HCT116 (cell line): ENCODE measurements at regions not wholly inside any gene's neighbourhood (a gene's known extent, or its start where the extent isn't known, plus 50 kb on each side); places are given as distances from the start of the nearest gene placed in this dataset.

ENCODE experiments used
- ATAC-seq: fragments of 200-7000 bp; cut with Tn5 transposase; 2 replicates; pipeline ENCODE4 v1.9.1; 2020; ENCODE audit warnings: mild to moderate bottlenecking, moderate library complexity
- BruUV-seq: library from RNA; stranded (reverse); fragments of 400-500 nt; replicated peaks from 2 replicates; lab custom pipeline; 2021; lab: Mats Ljungman, UMichigan
- CTCF ChIA-PET: fragments of 300-600 bp; sonication (Branson Sonifier 250); formaldehyde crosslinking; loops from one replicate; lab custom pipeline; 2021; ENCODE audit warnings: antibody characterized with exemption; lab: Charles Lee
- POLR2A ChIA-PET: fragments of 300-600, 350-600 bp; sonication (Branson Sonifier 250); formaldehyde crosslinking; loops from one replicate; lab custom pipeline; 2021; ENCODE audit warnings: antibody characterized with exemption; lab: Charles Lee
- RAD21 ChIA-PET, 2 experiments: fragments of 300-600 bp; sonication (Branson Sonifier 250); formaldehyde crosslinking; loops; one replicate each; lab custom pipeline; 2023; ENCODE audit warnings: low total read pairs in 2 of 2; ENCODE audit not compliant: uncharacterized antibody in 2 of 2, unreplicated experiment in 2 of 2, low non-redundant PET in 1 of 2; lab: Charles Lee
- DNase-seq: peaks from one replicate; pipeline ENCODE4 v3.0.0-alpha.2; 2010; ENCODE audit warnings: low read depth, low spot score
- H2AFZ ChIP-seq: fragments of 200-600 bp; shearing (Covaris generic), sonication (generic); 2 replicates; pipeline ENCODE4 v1.6.1; 2017; ENCODE audit warnings: low read depth, mixed run types, mixed read lengths, antibody characterized with exemption, low read length; ENCODE audit not compliant: poor library complexity, severe bottlenecking
- H3K27ac ChIP-seq: 2 replicates; pipeline ENCODE4 v1.5.1; 2012; ENCODE audit warnings: low read depth, low read length
- H3K27me3 ChIP-seq: fragments of 200-600 bp; sonication (generic); 2 replicates; pipeline ENCODE4 v1.6.1; 2016; ENCODE audit warnings: mixed run types, low read length, mixed read lengths; ENCODE audit not compliant: insufficient read depth
- H3K36me3 ChIP-seq, 2 experiments: fragments of 200-500 bp in 1 of 2; fragments of 200-600 bp in 1 of 2; sonication (Bioruptor generic) in 1 of 2; sonication (generic) in 1 of 2; 2 replicates each; pipeline versions ENCODE4 v1.5.1 to v1.6.1; 2014 to 2016; ENCODE audit warnings: low read length in 2 of 2, inconsistent platforms in 1 of 2, mixed read lengths in 1 of 2, mixed run types in 1 of 2; ENCODE audit not compliant: insufficient read depth in 2 of 2, control insufficient read depth in 1 of 2
- H3K4me1 ChIP-seq, 2 experiments: fragments of 200-600 bp in 1 of 2; sonication (generic) in 1 of 2; 2 replicates each; pipeline versions ENCODE4 v1.5.1 to v1.6.1; 2012 to 2017; ENCODE audit warnings: low read length in 2 of 2, inconsistent platforms in 1 of 2, mild to moderate bottlenecking in 1 of 2, mixed read lengths in 1 of 2, mixed run types in 1 of 2, moderate library complexity in 1 of 2; ENCODE audit not compliant: insufficient read depth in 2 of 2, control insufficient read depth in 1 of 2
- H3K4me2 ChIP-seq: fragments of 200-600 bp; sonication (generic); 2 replicates; pipeline ENCODE4 v1.6.1; 2017; ENCODE audit warnings: mixed run types, low read length, mixed read lengths
- H3K4me3 ChIP-seq, 2 experiments: fragments of 200-600 bp in 1 of 2; sonication (generic) in 1 of 2; replicated peaks in 1 of 2; 2 replicates each; pipeline ENCODE4 v1.5.1; 2011 to 2016; ENCODE audit warnings: low read length in 2 of 2, control low read depth in 1 of 2, low read depth in 1 of 2, mild to moderate bottlenecking in 1 of 2, mixed read lengths in 1 of 2, mixed run types in 1 of 2
- H3K79me2 ChIP-seq: fragments of 200-600 bp; sonication (generic); 2 replicates; pipeline ENCODE4 v1.6.1; 2017; ENCODE audit warnings: mild to moderate bottlenecking, mixed run types, low read length, moderate library complexity, mixed read lengths; ENCODE audit not compliant: insufficient read depth
- H3K9ac ChIP-seq: fragments of 200-600 bp; sonication (generic); 2 replicates; pipeline ENCODE4 v1.6.1; 2016; ENCODE audit warnings: low read length, mixed read lengths
- H3K9me2 ChIP-seq: fragments of 200-600 bp; sonication (generic), shearing (Covaris generic); 2 replicates; pipeline ENCODE4 v1.6.1; 2017; ENCODE audit warnings: mixed run types, mild to moderate bottlenecking, moderate library complexity; ENCODE audit not compliant: insufficient read depth
- H3K9me3 ChIP-seq, 2 experiments: fragments of 200-500 bp in 1 of 2; fragments of 200-600 bp in 1 of 2; sonication (Bioruptor generic) in 1 of 2; sonication (generic) in 1 of 2; 2 replicates each; pipeline ENCODE4 v1.6.1; 2014 to 2017; ENCODE audit warnings: low read length in 2 of 2, mixed read lengths in 2 of 2, inconsistent platforms in 1 of 2, low read depth in 1 of 2, mild to moderate bottlenecking in 1 of 2, mixed run types in 1 of 2, moderate library complexity in 1 of 2; ENCODE audit not compliant: control insufficient read depth in 1 of 2, insufficient read depth in 1 of 2
- H4K20me1 ChIP-seq: fragments of 200-600 bp; sonication (generic), shearing (Covaris generic); 2 replicates; pipeline ENCODE4 v1.6.1; 2017; ENCODE audit warnings: mixed run types, mild to moderate bottlenecking, moderate library complexity; ENCODE audit not compliant: insufficient read depth
- ELF1 ChIP-seq: IDR thresholded peaks from 2 replicates; pipeline ENCODE4 v1.6.1; 2012; ENCODE audit warnings: low read depth, borderline replicate concordance
- EZH2phosphoT487 ChIP-seq: fragments of 200-600 bp; IDR thresholded peaks from 2 replicates; pipeline ENCODE4 v1.6.1; 2018; ENCODE audit warnings: antibody characterized with exemption, borderline replicate concordance
- FOSL1 ChIP-seq: IDR thresholded peaks from 2 replicates; pipeline ENCODE4 v1.6.1; 2012; ENCODE audit warnings: low read depth
- JUND ChIP-seq: IDR thresholded peaks from 2 replicates; pipeline ENCODE4 v1.6.1; 2012
- POLR2A ChIP-seq: IDR thresholded peaks from 2 replicates; pipeline ENCODE4 v1.7.0; 2011; ENCODE audit warnings: borderline replicate concordance; ENCODE audit not compliant: insufficient read depth, insufficient read length; ENCODE audit errors: extremely low read depth
- RAD21 ChIP-seq: IDR thresholded peaks from 2 replicates; pipeline ENCODE4 v1.6.1; 2012; ENCODE audit warnings: low read depth, mild to moderate bottlenecking
- SIN3A ChIP-seq: IDR thresholded peaks from 2 replicates; pipeline ENCODE4 v1.6.1; 2012; ENCODE audit warnings: low read depth
- YY1 ChIP-seq: IDR thresholded peaks from 2 replicates; pipeline ENCODE4 v1.6.1; 2011; ENCODE audit warnings: low read length, low read depth, moderate library complexity, mild to moderate bottlenecking; ENCODE audit not compliant: insufficient replicate concordance; ENCODE audit errors: extremely low read depth
- ZFX ChIP-seq: fragments of 450-650 bp; IDR thresholded peaks from 2 replicates; pipeline ENCODE4 v1.6.1; 2017
- ZNF274 ChIP-seq: fragments of 200-500 bp; sonication (Bioruptor generic); IDR thresholded peaks from 2 replicates; pipeline ENCODE4 v1.6.1; 2014; ENCODE audit warnings: mild to moderate bottlenecking, low read depth, low read length, inconsistent platforms
- intact Hi-C: fragments of 100-400 bp; cut with micrococcal nuclease; formaldehyde crosslinking; loops from 2 replicates; pipeline ENCODE4 v1.10.0; 2022
- TF ChIP-seq, protein P1 (sequence below): IDR thresholded peaks from 2 replicates; pipeline ENCODE4 v1.6.1; 2012
- TF ChIP-seq, protein P2 (sequence below), 3 experiments: fragments of 200-600 bp in 1 of 3; sonication (generic) in 1 of 3; IDR thresholded peaks in 2 of 3; conservative IDR thresholded peaks in 1 of 3; 2 replicates each; pipeline ENCODE4 v1.5.1; 2012 to 2017; ENCODE audit warnings: low read depth in 2 of 3, low read length in 2 of 3, antibody characterized with exemption in 1 of 3, borderline replicate concordance in 1 of 3, control low read depth in 1 of 3, mild to moderate bottlenecking in 1 of 3, mixed read lengths in 1 of 3, mixed run types in 1 of 3, moderate library complexity in 1 of 3; ENCODE audit not compliant: insufficient read depth in 1 of 3
- TF ChIP-seq, protein P3 (sequence below): IDR thresholded peaks from 2 replicates; pipeline ENCODE4 v1.6.1; 2011; ENCODE audit warnings: mild to moderate bottlenecking, low read length, moderate library complexity; ENCODE audit not compliant: insufficient replicate concordance; ENCODE audit errors: extremely low read depth

DNA sequence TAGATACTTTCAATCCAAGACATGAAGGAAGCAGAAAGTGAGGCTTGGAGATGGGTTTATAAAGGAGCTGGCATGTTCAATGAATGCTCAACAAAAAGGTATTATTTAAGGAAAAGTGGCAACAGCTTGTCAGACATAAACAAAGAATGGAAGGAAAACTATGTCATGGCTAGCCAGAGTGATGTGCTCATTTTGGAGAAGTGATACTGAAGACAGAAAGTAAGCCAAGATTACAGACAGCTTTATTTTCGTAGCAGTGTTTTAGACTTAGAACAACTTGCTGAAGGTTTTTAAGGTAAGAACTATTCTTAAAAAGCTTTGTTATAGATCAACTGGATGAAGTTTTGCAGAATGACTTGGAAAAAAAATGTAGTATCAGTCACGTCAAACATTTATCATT lies 160.5 kb upstream of the FERD3L start:
- Histone ChIP-seq H2AFZ (no peak overlapping the region), H3K4me1 (no peaks in the 10 kb centered on the region), H3K4me2 (no peak overlapping the region), H3K9me3 (no peaks in the 10 kb centered on the region), H3K36me3 (no peaks in the 10 kb centered on the region), H3K9ac (no peak overlapping the region), H4K20me1 (no peaks in the 10 kb centered on the region), H3K9me2 (no peaks in the 10 kb centered on the region), H3K27me3 (no peaks in the 10 kb centered on the region), H3K79me2 (no peaks in the 10 kb centered on the region), H3K27ac (no peak overlapping the region), H3K4me3 (no peak overlapping the region)
- BruUV-seq: no TSS peak
- ChIA-PET POLR2A (no interaction called here), CTCF (no interaction called here), RAD21 (no interaction called here)
- ATAC-seq (no peak), DNase-seq (no peak)
- intact Hi-C loops: no loop called here
- TF ChIP-seq, protein P1, sequence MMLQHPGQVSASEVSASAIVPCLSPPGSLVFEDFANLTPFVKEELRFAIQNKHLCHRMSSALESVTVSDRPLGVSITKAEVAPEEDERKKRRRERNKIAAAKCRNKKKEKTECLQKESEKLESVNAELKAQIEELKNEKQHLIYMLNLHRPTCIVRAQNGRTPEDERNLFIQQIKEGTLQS: no peak
- no peak for TF ChIP-seq ZFX

DNA sequence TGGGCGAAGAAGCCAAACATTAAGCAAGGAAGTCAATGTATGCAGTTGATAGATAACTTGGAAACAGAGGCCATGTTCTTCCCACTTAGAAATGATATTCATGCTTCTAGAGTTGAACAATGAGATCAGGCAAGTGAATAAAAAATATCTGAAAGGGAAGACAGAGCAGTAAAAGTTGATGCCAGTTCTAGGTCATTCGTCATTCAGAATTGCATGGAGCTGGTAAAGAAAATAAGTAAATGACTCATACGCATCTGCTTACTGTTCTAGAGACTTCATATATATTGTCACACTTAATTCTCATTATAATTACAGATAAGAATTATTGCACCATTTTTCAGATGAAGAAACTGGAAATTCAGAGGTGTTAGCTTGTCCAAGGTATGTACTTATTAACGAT lies 158.9 kb upstream of the FERD3L start:
- DNase-seq (no peak), ATAC-seq (no peak)
- Histone ChIP-seq H3K79me2 (no peaks in the 10 kb centered on the region), H3K9me3 (no peaks in the 10 kb centered on the region), H3K4me3 (no peak overlapping the region), H3K36me3 (no peaks in the 10 kb centered on the region), H3K4me1 (no peaks in the 10 kb centered on the region), H4K20me1 (no peaks in the 10 kb centered on the region), H3K9ac (no peak overlapping the region), H3K27ac (no peak overlapping the region), H3K9me2 (no peaks in the 10 kb centered on the region), H3K27me3 (no peaks in the 10 kb centered on the region), H3K4me2 (no peak overlapping the region), H2AFZ (no peak overlapping the region)
- BruUV-seq: no TSS peak
- ChIA-PET POLR2A (interaction anchor here (1.2 kb wide), 1 partner anchor 10 kb away, joined by 3 read pairs; no protein-coding TSS in a partner anchor), RAD21 (no interaction called here), CTCF (no interaction called here)
- intact Hi-C loops: no loop called here
- TF ChIP-seq YY1 (no peak), POLR2A (no peak), RAD21 (no peak), SIN3A (no peak), EZH2phosphoT487 (no peak), JUND (no peak), ZNF274 (no peak), ELF1 (no peak), FOSL1 (no peak)
- TF ChIP-seq, protein P2, sequence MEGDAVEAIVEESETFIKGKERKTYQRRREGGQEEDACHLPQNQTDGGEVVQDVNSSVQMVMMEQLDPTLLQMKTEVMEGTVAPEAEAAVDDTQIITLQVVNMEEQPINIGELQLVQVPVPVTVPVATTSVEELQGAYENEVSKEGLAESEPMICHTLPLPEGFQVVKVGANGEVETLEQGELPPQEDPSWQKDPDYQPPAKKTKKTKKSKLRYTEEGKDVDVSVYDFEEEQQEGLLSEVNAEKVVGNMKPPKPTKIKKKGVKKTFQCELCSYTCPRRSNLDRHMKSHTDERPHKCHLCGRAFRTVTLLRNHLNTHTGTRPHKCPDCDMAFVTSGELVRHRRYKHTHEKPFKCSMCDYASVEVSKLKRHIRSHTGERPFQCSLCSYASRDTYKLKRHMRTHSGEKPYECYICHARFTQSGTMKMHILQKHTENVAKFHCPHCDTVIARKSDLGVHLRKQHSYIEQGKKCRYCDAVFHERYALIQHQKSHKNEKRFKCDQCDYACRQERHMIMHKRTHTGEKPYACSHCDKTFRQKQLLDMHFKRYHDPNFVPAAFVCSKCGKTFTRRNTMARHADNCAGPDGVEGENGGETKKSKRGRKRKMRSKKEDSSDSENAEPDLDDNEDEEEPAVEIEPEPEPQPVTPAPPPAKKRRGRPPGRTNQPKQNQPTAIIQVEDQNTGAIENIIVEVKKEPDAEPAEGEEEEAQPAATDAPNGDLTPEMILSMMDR (IDR thresholded peaks at IDR 0.05 in 2 of 3, conservative IDR thresholded peaks at IDR 0.05 in 1 of 3; ENCODE audit: borderline replicate concordance in 1 of 3, insufficient read depth in 1 of 3, low read depth in 2 of 3, low read length in 2 of 3): no peak
- TF ChIP-seq, protein P3, sequence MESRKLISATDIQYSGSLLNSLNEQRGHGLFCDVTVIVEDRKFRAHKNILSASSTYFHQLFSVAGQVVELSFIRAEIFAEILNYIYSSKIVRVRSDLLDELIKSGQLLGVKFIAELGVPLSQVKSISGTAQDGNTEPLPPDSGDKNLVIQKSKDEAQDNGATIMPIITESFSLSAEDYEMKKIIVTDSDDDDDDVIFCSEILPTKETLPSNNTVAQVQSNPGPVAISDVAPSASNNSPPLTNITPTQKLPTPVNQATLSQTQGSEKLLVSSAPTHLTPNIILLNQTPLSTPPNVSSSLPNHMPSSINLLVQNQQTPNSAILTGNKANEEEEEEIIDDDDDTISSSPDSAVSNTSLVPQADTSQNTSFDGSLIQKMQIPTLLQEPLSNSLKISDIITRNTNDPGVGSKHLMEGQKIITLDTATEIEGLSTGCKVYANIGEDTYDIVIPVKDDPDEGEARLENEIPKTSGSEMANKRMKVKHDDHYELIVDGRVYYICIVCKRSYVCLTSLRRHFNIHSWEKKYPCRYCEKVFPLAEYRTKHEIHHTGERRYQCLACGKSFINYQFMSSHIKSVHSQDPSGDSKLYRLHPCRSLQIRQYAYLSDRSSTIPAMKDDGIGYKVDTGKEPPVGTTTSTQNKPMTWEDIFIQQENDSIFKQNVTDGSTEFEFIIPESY: no peak
